ENCODE measurements at regions not wholly inside any gene's neighbourhood (a gene's known extent, or its start where the extent isn't known, plus 50 kb on each side); places are given as distances from the start of the nearest gene placed in this dataset.
A peak's percentile ranks its signal among the peaks of the same experiment; 100 is the strongest.

- DNase-seq = no peak
These were observed 216.0 kb downstream of the RPS24 start for GRCh38 chr10:78249690-78250089.

GRCh38 chr10:78250313-78251015, 216.8 kb downstream of the RPS24 start:
- DNase-seq = no peak

- no peak for DNase-seq
These were observed 217.3 kb downstream of the RPS24 start for GRCh38 chr10:78251016-78251385.

GRCh38 chr10:78252286-78252685, 218.6 kb downstream of the RPS24 start:
- no peak for DNase-seq

DNA sequence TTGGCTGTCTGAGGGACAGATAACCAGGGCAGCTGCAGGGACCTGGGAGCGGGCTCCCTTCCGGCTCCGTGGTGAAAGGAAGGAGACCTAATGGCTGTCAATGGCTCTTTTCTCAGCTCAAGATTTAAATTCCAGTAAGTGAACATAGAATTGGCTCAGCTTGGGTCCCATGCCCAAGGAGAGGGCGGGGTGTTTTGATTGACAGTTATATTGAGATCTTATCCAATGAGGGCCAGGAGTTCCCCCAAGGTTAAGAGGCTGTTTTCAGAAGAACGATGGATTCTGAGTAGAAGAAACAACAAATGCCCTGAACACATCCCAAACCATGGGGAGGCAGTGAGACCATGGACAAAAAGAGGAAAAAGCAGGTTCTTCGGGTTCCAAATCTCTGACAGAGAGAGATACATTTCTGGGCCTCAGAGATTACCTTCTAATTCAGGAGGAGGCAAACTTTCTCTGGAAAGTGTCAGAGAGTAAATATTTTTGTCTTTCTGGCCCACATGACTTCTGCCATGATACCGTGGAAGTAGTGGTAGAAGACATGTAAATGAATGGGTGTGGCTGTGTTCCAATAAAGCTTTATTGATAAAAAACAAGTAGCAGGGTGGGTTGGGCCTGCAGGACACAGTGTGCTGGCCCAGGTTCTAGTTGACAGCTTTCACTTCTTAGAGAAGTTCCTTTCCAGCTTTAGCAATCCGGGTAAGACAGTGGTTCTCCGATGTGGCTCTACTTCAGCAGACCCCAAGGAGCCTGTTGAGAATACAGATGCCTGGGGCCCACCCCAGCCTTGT, 219.6 kb downstream of the RPS24 start:
- no peak for DNase-seq

- peak; percentile 65 for DNase-seq
These were observed 220.3 kb downstream of the RPS24 start for GRCh38 chr10:78254013-78254412.

- peak; percentile 27 for DNase-seq
These were observed 221.6 kb downstream of the RPS24 start for GRCh38 chr10:78255214-78255613.

GRCh38 chr10:78255796-78256638, 222.4 kb downstream of the RPS24 start:
- peak; percentile 99 for DNase-seq

GRCh38 chr10:78258323-78259030, 224.8 kb downstream of the RPS24 start:
- no peak for DNase-seq

DNA sequence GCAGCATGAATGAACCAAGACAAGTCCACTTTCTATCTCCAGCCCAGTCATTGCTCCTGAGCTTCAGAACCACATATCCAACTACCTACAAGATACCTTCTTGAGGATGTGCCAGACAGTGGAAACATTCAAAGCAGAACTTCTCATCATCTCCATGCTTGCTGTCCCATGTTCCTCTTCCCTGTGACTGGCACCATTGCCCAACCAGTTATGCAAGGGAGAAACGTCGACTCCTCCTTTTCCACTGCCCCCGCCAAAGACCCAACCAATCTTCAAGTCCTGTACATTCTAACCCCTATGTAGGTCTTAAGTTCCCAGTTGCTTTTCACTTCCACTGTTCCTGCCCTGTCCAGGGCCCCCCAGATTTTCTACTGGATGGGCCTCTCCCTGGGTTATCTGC, 225.7 kb downstream of the RPS24 start:
- no peak for DNase-seq

GRCh38 chr10:78260141-78260540, 226.5 kb downstream of the RPS24 start:
- no peak for DNase-seq

DNA sequence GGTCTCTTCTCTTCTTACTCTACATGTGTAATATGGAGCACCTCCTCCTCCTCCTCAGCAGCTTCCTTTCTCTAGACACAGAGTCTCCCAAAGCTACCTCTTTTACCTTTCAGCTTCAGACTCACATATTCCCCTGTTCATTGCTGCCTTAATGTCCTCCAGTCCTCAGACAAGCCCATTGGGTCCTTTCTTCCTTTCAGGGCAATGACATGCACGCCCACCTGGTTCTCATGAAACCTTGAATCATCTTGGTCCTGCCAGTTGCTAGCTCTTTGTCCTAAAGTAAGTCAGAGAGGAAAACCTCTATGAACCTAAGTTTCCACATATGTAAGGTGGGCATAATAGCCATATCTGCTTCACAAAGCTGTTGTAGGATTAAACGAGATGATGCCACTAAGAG, 227.0 kb downstream of the RPS24 start:
- DNase-seq = no peak

GRCh38 chr10:78261291-78261690, 227.6 kb downstream of the RPS24 start:
- DNase-seq = no peak

DNA sequence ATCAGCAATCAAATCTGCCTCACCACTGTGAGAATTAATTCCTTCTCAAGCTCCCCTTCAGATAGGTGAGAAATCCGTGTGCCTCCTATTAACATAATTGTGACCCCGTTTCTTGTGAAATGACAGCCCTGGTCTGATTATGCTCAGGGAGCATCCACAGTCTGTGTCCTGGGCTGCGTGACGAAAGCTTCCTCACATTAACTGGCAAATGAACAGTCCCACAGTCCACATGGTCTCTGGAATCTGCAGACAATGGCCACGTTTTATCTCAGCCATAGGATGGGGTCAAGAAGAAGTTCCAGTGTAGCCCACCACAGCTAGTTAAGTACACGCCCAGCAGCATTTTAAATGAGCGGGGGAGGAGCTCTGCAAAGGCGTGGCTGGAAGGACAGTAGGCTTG, 229.2 kb downstream of the RPS24 start:
- no peak for DNase-seq

GRCh38 chr10:78263521-78263988, 229.9 kb downstream of the RPS24 start:
- DNase-seq = peak; percentile 97

DNA sequence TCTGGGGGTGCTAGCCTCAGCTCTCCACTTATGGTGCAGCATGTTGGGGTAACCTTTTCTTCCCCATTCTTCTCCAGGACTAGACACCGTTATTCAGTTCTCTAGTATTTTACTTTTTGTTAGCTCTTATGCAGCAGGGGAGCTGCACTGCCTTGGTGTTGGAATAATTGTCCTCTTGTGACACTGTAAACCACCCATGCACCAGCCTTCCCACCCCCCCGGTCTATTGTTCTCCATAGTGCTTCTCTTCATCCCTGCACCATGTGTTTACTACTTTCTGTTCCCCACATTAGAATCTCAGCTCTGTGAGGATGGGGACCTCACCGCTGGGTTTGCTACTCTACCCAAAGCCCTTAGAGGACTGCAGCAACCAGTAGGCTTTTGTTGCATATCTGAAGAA, 230.7 kb downstream of the RPS24 start:
- DNase-seq = no peak

DNA sequence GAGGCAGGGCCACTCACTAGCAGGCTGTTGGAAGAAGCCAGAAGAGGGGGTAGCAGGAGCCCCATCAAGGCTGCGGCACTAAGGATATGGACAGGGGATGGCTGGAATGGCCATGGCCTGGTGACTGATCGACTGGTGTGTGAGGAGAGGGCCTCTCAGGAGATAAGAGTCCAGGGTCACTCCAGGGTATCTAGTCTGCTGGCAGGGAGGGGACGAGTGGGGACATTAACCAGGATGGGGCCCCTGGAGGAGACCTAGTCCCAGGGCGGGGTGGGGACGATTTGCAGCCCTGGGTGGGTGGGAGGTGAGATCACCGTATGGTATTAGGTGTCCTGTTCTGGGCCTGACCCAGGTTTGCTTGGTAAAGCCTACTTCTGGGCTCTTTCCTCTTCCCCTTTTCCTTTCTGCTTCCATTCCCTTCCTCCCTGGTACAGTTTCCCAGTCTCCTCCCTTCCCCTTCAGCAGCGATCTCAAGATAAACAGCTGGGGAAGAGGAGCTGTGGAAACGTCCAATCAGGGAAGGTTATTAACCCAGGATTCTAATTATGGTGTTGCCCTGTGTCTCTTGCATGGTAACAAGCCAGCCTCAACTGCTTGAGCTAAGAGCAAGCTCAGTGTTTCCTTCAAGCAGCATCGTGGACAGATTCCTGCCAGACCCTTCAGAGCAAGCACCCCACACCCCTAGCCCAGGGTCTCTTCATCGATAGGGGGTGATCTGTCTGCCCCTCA, 233.2 kb downstream of the RPS24 start:
- peak; percentile 30 for DNase-seq

DNA sequence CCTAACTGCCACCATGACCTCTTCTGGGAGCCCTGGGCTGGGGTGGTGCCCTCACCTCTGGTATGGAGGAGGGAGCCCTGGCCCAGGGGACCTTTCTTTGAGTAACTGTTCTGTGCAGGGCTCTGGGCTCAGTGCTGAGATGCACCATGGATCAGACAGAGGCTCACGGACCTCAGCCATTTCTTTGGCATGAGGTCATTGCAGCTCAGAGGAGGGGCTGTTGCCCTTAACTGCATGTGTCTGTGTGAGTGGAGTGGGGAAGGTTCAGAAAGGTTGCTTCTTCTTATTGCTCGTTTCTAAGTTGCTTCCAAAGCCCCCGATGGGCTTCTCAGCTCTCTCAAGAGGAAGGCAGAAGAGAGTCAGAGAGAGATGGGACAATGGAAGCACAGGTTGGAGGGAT, 233.9 kb downstream of the RPS24 start:
- DNase-seq = peak; percentile 80

DNA sequence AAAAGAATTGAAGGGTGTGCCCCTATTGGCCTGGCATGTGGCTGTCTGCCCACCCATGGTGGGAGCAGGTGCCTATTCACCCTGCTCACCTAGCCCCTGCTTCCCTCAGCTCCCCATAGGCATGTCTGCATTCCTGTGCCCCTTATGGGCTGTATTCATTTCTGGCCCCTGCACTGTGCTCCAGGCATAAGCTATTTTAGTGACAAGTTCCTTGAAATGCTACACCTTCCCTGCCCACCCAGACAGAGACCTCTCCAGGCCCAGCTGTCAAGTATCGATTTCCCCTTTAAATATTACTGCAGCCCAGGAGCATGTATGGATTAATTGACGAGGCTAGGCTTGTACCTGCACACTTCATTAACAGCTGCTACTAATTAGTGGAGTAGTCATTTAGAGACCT, 235.4 kb downstream of the RPS24 start:
- no peak for DNase-seq

DNA sequence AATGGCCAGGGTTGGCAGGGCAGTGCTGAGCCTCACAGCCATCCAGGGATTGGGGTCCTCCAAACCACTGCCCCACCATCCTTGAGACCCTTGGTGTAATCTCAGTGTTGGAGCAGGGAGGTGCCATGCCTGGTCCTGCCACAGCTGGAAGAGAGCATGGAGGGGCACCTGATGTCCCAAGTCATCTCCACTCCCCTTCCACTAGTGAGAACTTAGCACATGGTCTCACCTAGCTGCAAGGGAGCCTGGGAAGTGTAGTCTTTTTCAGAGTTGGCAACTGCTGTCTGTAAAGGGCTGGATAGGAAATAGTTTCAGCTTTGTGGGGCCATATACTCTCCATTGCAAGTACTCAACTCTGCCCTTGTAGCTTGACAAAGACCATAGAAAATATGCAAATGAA, 238.7 kb downstream of the RPS24 start:
- DNase-seq = no peak

GRCh38 chr10:78274491-78274890, 240.8 kb downstream of the RPS24 start:
- no peak for DNase-seq

- no peak for DNase-seq
These were observed 242.5 kb downstream of the RPS24 start for GRCh38 chr10:78276139-78276538.
